WTC11 (cell line): ENCODE measurements at regions not wholly inside any gene's neighbourhood (a gene's known extent, or its start where the extent isn't known, plus 50 kb on each side); places are given as distances from the start of the nearest gene placed in this dataset.

ENCODE experiments used
- ATAC-seq: fragments of 200-7000 bp; cut with Tn5 transposase; 2 replicates; pipeline ENCODE4 v1.10.0; 2021; ENCODE audit warnings: mild to moderate bottlenecking, moderate library complexity
- CTCF ChIA-PET: fragments of 300-600 bp; sonication (Branson Sonifier 250); formaldehyde crosslinking; loops from one replicate; lab custom pipeline; 2021; ENCODE audit warnings: antibody characterized with exemption; lab: Charles Lee
- POLR2A ChIA-PET: fragments of 350-600 bp; sonication (Branson Sonifier 250); formaldehyde crosslinking; loops from one replicate; lab custom pipeline; 2021; ENCODE audit warnings: antibody characterized with exemption; lab: Charles Lee
- DNase-seq: peaks from one replicate; pipeline ENCODE4 v3.0.0; 2021; ENCODE audit warnings: low spot score
- H3K27ac Mint-ChIP-seq: 2 replicates; pipeline ENCODE4 v1.8.0; 2021; ENCODE audit warnings: mixed read lengths
- H3K27me3 Mint-ChIP-seq: 2 replicates; pipeline ENCODE4 v1.8.0; 2021; ENCODE audit warnings: low read depth, mild to moderate bottlenecking, moderate library complexity, mixed read lengths
- H3K36me3 Mint-ChIP-seq: 2 replicates; pipeline ENCODE4 v1.8.0; 2021; ENCODE audit warnings: mixed read lengths
- H3K4me1 Mint-ChIP-seq: 2 replicates; pipeline ENCODE4 v1.8.0; 2022; ENCODE audit warnings: mixed read lengths
- H3K4me3 Mint-ChIP-seq: 2 replicates; pipeline ENCODE4 v1.8.0; 2021; ENCODE audit warnings: mild to moderate bottlenecking, moderate library complexity, mixed read lengths
- H3K9me3 Mint-ChIP-seq: 2 replicates; pipeline ENCODE4 v1.8.0; 2021; ENCODE audit warnings: mixed read lengths
- ARID4B ChIP-seq: sonication (generic); formaldehyde crosslinking; IDR thresholded peaks from 2 replicates; pipeline ENCODE4 v1.8.0; 2023; ENCODE audit warnings: missing genetic modification reagents, mild to moderate bottlenecking, borderline replicate concordance
- CBFB ChIP-seq: sonication (generic); formaldehyde crosslinking; IDR thresholded peaks from 2 replicates; pipeline ENCODE4 v1.8.1; 2022; ENCODE audit warnings: mild to moderate bottlenecking, low read depth, missing genetic modification reagents
- CREB1 ChIP-seq: sonication (generic); formaldehyde crosslinking; IDR thresholded peaks from 2 replicates; pipeline ENCODE4 v1.8.0; 2023; ENCODE audit warnings: mild to moderate bottlenecking, missing genetic modification reagents
- E2F1 ChIP-seq: sonication (generic); formaldehyde crosslinking; IDR thresholded peaks from 2 replicates; pipeline ENCODE4 v1.8.0; 2022; ENCODE audit warnings: mild to moderate bottlenecking, missing genetic modification reagents
- ETV6 ChIP-seq: sonication (generic); formaldehyde crosslinking; IDR thresholded peaks from 2 replicates; pipeline ENCODE4 v1.8.1; 2022; ENCODE audit warnings: mild to moderate bottlenecking, missing genetic modification reagents
- FOXJ3 ChIP-seq: sonication (generic); formaldehyde crosslinking; IDR thresholded peaks from 2 replicates; pipeline ENCODE4 v1.9.0; 2021; ENCODE audit warnings: missing genetic modification reagents, mild to moderate bottlenecking, borderline replicate concordance
- HMGA2 ChIP-seq: fragments of 250-450 bp; sonication (Bioruptor Pico); IDR thresholded peaks from 2 replicates; pipeline ENCODE4 v1.4.0; 2021; ENCODE audit warnings: mild to moderate bottlenecking, moderate library complexity
- JAZF1 ChIP-seq: fragments of 250-450 bp; sonication (Bioruptor Pico); IDR thresholded peaks from 2 replicates; pipeline ENCODE4 v1.9.0; 2021; ENCODE audit warnings: moderate library complexity, mild to moderate bottlenecking, inconsistent platforms
- KAT7 ChIP-seq: sonication (generic); formaldehyde crosslinking; IDR thresholded peaks from 2 replicates; pipeline ENCODE4 v1.8.1; 2023; ENCODE audit warnings: missing genetic modification reagents, mild to moderate bottlenecking, borderline replicate concordance
- MXD4 ChIP-seq: fragments of 250-450 bp; sonication (Bioruptor Pico); IDR thresholded peaks from 2 replicates; pipeline ENCODE4 v1.8.0; 2021; ENCODE audit warnings: mild to moderate bottlenecking, moderate library complexity, borderline replicate concordance
- NFE2L1 ChIP-seq: sonication (generic); formaldehyde crosslinking; IDR thresholded peaks from 2 replicates; pipeline ENCODE4 v1.8.1; 2023; ENCODE audit warnings: missing genetic modification reagents
- NFYB ChIP-seq: sonication (generic); formaldehyde crosslinking; conservative IDR thresholded peaks from 2 replicates; pipeline ENCODE4 v1.8.0; 2022; ENCODE audit warnings: low read depth, missing genetic modification reagents
- NR1H2 ChIP-seq: sonication (generic); formaldehyde crosslinking; IDR thresholded peaks from 2 replicates; pipeline ENCODE4 v1.9.0; 2021; ENCODE audit warnings: mild to moderate bottlenecking, moderate library complexity, missing genetic modification reagents
- PRRX2 ChIP-seq: fragments of 250-450 bp; sonication (Bioruptor Pico); IDR thresholded peaks from 2 replicates; pipeline ENCODE4 v1.8.0; 2021; ENCODE audit warnings: mild to moderate bottlenecking
- SMAD3 ChIP-seq: sonication (generic); formaldehyde crosslinking; IDR thresholded peaks from 2 replicates; pipeline ENCODE4 v1.8.0; 2022; ENCODE audit warnings: missing genetic modification reagents, mild to moderate bottlenecking, borderline replicate concordance
- SMAD4 ChIP-seq: sonication (generic); formaldehyde crosslinking; IDR thresholded peaks from 2 replicates; pipeline ENCODE4 v1.8.0; 2022; ENCODE audit warnings: mild to moderate bottlenecking, missing genetic modification reagents
- SOX15 ChIP-seq: fragments of 250-450 bp; sonication (Bioruptor Pico); IDR thresholded peaks from 2 replicates; pipeline ENCODE4 v1.9.0; 2021; ENCODE audit warnings: mild to moderate bottlenecking
- SP1 ChIP-seq: sonication (generic); formaldehyde crosslinking; conservative IDR thresholded peaks from 2 replicates; pipeline ENCODE4 v1.8.1; 2022; ENCODE audit warnings: missing genetic modification reagents
- TCF7 ChIP-seq: sonication (generic); formaldehyde crosslinking; IDR thresholded peaks from 2 replicates; pipeline ENCODE4 v1.8.0; 2022; ENCODE audit warnings: mild to moderate bottlenecking, low read depth, missing genetic modification reagents, moderate library complexity
- ZBTB21 ChIP-seq: sonication (generic); formaldehyde crosslinking; IDR thresholded peaks from 2 replicates; pipeline ENCODE4 v1.8.1; 2023; ENCODE audit warnings: mild to moderate bottlenecking, missing genetic modification reagents, borderline replicate concordance
- ZNF219 ChIP-seq: sonication (generic); formaldehyde crosslinking; IDR thresholded peaks from 2 replicates; pipeline ENCODE4 v1.8.0; 2023; ENCODE audit warnings: missing genetic modification reagents, mild to moderate bottlenecking, borderline replicate concordance
- ZNF232 ChIP-seq: sonication (generic); formaldehyde crosslinking; IDR thresholded peaks from 2 replicates; pipeline ENCODE4 v1.8.0; 2022; ENCODE audit warnings: mild to moderate bottlenecking, missing genetic modification reagents
- ZNF263 ChIP-seq: sonication (generic); formaldehyde crosslinking; IDR thresholded peaks from 2 replicates; pipeline ENCODE4 v1.8.1; 2022; ENCODE audit warnings: low read depth, mild to moderate bottlenecking, moderate library complexity, missing genetic modification reagents
- ZNF317 ChIP-seq: sonication (generic); formaldehyde crosslinking; IDR thresholded peaks from 2 replicates; pipeline ENCODE4 v1.8.1; 2023; ENCODE audit warnings: low read depth, mild to moderate bottlenecking, moderate library complexity, missing genetic modification reagents, borderline replicate concordance
- ZNF396 ChIP-seq: fragments of 250-450 bp; sonication (Bioruptor Pico); IDR thresholded peaks from 2 replicates; pipeline ENCODE4 v1.8.0; 2021; ENCODE audit warnings: mild to moderate bottlenecking, moderate library complexity, borderline replicate concordance
- ZNF416 ChIP-seq: fragments of 250-450 bp; sonication (Bioruptor Pico); IDR thresholded peaks from 2 replicates; pipeline ENCODE4 v1.9.0; 2021; ENCODE audit warnings: mild to moderate bottlenecking, inconsistent platforms
- TF ChIP-seq, protein P1 (sequence below): fragments of 200-600 bp; IDR thresholded peaks from 2 replicates; pipeline ENCODE4 v1.8.0; 2022; ENCODE audit warnings: antibody characterized with exemption
- TF ChIP-seq, protein P2 (sequence below): sonication (generic); formaldehyde crosslinking; IDR thresholded peaks from 2 replicates; pipeline ENCODE4 v1.8.0; 2022; ENCODE audit warnings: missing genetic modification reagents

GRCh38 chr13:67410645-67411044, 180.5 kb upstream of the PCDH9 start:
- CTCF ChIA-PET, result no interaction called here
- H3K27ac Mint-ChIP-seq, result no peak overlapping the region
- H3K4me3 Mint-ChIP-seq, result no peak overlapping the region
- DNase-seq, result no peak
- TF ChIP-seq SP1 (CRISPR knock-in tag), result no peak
- no peak for TF ChIP-seq PRRX2
- TF ChIP-seq SMAD3 (CRISPR knock-in tag), result no peak
- TF ChIP-seq NR1H2 (CRISPR knock-in tag), result no peak
- no peak for TF ChIP-seq TCF7 (CRISPR knock-in tag)
- no peak for TF ChIP-seq NFE2L1 (CRISPR knock-in tag)
- TF ChIP-seq CBFB (CRISPR knock-in tag), result no peak
- TF ChIP-seq SOX15 (CRISPR knock-in tag), result no peak
- TF ChIP-seq CREB1 (CRISPR knock-in tag), result no peak
- no peak for TF ChIP-seq ZNF396
- no peak for TF ChIP-seq ZNF232 (CRISPR knock-in tag)
- no peak for TF ChIP-seq ZNF317
- TF ChIP-seq NFYB (CRISPR knock-in tag), result no peak
- TF ChIP-seq ETV6 (CRISPR knock-in tag), result no peak
- TF ChIP-seq, all 79 proteins: peak for 0
- Mint-ChIP-seq H3K4me1 (peaks cover 7% of the 10 kb centered on the region; the same call in 1 of the 2 replicates), H3K36me3 (no peaks in the 10 kb centered on the region), H3K27me3 (no peaks in the 10 kb centered on the region), H3K9me3 (no peaks in the 10 kb centered on the region)
- ATAC-seq, result peak; percentile 69
- POLR2A ChIA-PET, result no interaction called here

DNA sequence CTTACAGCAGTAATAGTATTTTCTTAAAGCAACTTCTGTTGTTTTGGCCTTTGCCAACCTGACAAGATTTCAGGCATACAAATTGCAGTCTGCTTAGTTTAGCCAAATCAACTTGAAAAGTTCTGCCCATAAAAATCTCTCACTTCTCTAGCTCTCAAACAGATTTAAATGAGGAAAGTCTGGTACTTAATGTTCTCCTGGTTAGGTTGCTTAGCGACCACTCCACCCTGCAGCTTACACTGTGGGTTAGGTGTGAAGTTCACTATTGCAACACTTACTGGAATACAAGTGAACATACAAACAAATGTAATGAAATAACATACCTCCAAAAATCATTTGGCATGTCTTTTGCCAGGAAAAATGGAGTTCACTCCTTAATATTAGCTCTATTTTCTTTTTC, 178.7 kb upstream of the PCDH9 start:
- ATAC-seq, result no peak
- DNase-seq, result no peak
- H3K36me3 Mint-ChIP-seq, result no peaks in the 10 kb centered on the region
- no peak overlapping the region for H3K4me3 Mint-ChIP-seq
- H3K27ac Mint-ChIP-seq, result no peak overlapping the region
- H3K4me1 Mint-ChIP-seq, result peaks cover 7% of the 10 kb centered on the region; the same call in 1 of the 2 replicates
- TF ChIP-seq E2F1 (no peak), JAZF1 (CRISPR knock-in tag) (no peak), ZNF396 (no peak), CBFB (CRISPR knock-in tag) (no peak), ZNF416 (CRISPR knock-in tag) (no peak), ZBTB21 (CRISPR knock-in tag) (no peak), ZNF219 (CRISPR knock-in tag) (no peak), ETV6 (CRISPR knock-in tag) (no peak), HMGA2 (CRISPR knock-in tag) (no peak), SP1 (CRISPR knock-in tag) (no peak), SMAD4 (CRISPR knock-in tag) (no peak), ARID4B (CRISPR knock-in tag) (no peak), KAT7 (CRISPR knock-in tag) (no peak), FOXJ3 (CRISPR knock-in tag) (no peak), MXD4 (no peak), ZNF263 (CRISPR knock-in tag) (no peak)
- TF ChIP-seq, protein P1, sequence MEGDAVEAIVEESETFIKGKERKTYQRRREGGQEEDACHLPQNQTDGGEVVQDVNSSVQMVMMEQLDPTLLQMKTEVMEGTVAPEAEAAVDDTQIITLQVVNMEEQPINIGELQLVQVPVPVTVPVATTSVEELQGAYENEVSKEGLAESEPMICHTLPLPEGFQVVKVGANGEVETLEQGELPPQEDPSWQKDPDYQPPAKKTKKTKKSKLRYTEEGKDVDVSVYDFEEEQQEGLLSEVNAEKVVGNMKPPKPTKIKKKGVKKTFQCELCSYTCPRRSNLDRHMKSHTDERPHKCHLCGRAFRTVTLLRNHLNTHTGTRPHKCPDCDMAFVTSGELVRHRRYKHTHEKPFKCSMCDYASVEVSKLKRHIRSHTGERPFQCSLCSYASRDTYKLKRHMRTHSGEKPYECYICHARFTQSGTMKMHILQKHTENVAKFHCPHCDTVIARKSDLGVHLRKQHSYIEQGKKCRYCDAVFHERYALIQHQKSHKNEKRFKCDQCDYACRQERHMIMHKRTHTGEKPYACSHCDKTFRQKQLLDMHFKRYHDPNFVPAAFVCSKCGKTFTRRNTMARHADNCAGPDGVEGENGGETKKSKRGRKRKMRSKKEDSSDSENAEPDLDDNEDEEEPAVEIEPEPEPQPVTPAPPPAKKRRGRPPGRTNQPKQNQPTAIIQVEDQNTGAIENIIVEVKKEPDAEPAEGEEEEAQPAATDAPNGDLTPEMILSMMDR, result no peak
- TF ChIP-seq, protein P2, sequence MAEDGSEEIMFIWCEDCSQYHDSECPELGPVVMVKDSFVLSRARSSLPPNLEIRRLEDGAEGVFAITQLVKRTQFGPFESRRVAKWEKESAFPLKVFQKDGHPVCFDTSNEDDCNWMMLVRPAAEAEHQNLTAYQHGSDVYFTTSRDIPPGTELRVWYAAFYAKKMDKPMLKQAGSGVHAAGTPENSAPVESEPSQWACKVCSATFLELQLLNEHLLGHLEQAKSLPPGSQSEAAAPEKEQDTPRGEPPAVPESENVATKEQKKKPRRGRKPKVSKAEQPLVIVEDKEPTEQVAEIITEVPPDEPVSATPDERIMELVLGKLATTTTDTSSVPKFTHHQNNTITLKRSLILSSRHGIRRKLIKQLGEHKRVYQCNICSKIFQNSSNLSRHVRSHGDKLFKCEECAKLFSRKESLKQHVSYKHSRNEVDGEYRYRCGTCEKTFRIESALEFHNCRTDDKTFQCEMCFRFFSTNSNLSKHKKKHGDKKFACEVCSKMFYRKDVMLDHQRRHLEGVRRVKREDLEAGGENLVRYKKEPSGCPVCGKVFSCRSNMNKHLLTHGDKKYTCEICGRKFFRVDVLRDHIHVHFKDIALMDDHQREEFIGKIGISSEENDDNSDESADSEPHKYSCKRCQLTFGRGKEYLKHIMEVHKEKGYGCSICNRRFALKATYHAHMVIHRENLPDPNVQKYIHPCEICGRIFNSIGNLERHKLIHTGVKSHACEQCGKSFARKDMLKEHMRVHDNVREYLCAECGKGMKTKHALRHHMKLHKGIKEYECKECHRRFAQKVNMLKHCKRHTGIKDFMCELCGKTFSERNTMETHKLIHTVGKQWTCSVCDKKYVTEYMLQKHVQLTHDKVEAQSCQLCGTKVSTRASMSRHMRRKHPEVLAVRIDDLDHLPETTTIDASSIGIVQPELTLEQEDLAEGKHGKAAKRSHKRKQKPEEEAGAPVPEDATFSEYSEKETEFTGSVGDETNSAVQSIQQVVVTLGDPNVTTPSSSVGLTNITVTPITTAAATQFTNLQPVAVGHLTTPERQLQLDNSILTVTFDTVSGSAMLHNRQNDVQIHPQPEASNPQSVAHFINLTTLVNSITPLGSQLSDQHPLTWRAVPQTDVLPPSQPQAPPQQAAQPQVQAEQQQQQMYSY (CRISPR knock-in tag), result no peak
- H3K9me3 Mint-ChIP-seq, result no peaks in the 10 kb centered on the region
- ChIA-PET CTCF (no interaction called here), POLR2A (interaction anchor here (0.7 kb wide), 1 partner anchor 18 kb away, joined by 4 read pairs; no protein-coding TSS in a partner anchor)
- H3K27me3 Mint-ChIP-seq, result no peaks in the 10 kb centered on the region
